Left forelimb (tissue), 1 donor: ENCODE measurements at regions not wholly inside any gene's neighbourhood (a gene's known extent, or its start where the extent isn't known, plus 50 kb on each side); places are given as distances from the start of the nearest gene placed in this dataset.
A peak's percentile ranks its signal among the peaks of the same experiment; 100 is the strongest.
"Not testable (repeated sequence)": the region's sequence is repeated elsewhere in the genome, so short reads cannot be mapped to it uniquely, and the experiment has no call there.

ENCODE experiments used
- DNase-seq: peaks from one replicate; pipeline ENCODE4 v3.0.0-alpha.2; 2018; ENCODE audit warnings: low spot score

GRCh38 chrX:1103360-1103759, 109.1 kb downstream of the CRLF2 start:
- DNase-seq, result peak; percentile 20

DNA sequence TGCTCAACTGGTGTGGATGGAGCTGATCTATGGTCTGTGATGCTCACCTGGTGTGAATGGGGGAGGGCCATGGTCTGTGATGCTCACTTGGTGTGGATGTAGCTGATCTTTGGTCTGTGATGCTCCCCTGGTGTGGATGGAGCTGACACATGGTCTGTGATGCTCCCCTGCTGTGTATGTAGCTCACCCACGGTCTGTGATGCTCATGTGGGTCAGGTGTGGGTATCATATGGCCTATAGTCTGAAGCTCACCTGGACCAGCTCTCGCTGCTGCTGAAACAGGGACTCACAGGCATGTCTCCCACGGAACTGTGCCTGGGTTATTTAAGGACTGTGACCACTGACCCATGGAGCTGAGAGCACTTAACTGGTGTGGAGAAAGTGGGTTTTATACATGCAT, 109.7 kb downstream of the CRLF2 start:
- DNase-seq, result peak; percentile 34

DNA sequence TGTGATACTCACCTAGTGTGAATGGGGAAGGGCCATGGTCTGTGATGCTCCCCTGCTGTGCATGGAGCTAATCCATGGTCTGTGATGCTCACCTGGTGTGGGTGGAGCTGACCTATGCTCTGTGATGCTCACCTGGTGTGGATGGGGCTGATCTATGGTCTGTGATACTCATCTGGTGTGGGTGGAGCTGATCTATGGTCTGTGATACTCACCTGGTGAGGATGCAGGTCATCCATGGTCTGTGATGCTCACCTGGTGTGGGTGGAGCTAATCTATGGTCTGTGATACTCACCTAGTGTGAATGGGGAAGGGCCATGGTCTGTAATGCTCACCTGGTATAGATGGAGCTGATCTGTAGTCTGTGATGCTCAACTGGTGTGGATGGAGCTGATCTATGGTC, 110.2 kb downstream of the CRLF2 start:
- peak; percentile 50 for DNase-seq

- DNase-seq, result no peak
These were observed 113.2 kb downstream of the CRLF2 start for GRCh38 chrX:1099146-1099770.

- DNase-seq, result peak; percentile 4
These were observed 115.1 kb downstream of the CRLF2 start for GRCh38 chrX:1097328-1097727.

GRCh38 chrX:1094566-1095333, 117.7 kb downstream of the CRLF2 start:
- no peak for DNase-seq

DNA sequence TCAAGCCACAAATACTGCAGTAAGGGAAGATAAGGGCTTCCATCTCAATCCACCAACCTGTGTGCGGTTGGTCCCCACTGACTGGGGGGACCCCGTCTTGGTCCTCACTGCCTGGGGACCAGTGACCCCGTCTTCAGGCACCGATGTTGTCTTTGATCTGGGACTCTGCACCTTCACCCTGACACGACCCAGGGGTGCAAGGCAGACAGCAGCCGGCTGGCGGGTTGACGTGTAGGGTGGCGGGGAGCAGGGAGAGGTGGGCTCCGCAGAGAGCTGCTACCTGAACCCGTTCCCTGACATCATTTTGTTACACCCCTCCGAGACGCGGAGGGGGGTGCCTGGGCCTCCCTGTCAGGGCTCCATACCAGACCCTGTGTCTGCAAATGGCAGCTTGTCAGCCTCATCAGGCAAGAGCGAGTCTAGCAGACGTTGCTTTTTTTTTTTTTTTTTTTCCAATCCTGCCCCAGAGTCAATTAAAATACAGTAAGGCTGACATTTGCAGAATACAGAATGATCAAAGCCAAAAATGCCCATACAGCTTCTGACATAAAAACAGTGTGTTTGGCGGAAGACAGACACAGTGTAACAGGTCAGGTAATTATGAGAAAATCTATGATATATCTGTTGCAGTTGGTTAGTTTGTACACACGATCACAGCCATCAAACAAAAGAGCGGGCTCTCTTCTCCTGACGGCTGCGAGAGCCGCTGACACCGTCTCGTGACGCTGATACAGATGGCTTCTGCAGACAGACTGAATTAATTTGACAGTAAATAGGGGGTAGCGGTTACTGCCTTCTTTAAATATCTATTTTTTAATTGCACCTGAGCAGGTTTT, 118.6 kb downstream of the CRLF2 start:
- no peak for DNase-seq

GRCh38 chrX:1093121-1093520, 119.3 kb downstream of the CRLF2 start:
- no peak for DNase-seq

GRCh38 chrX:1086444-1087409, 125.7 kb downstream of the CRLF2 start:
- no peak for DNase-seq

- DNase-seq, result not testable (repeated sequence)
These were observed 126.6 kb downstream of the CRLF2 start for GRCh38 chrX:1085871-1086270.

DNA sequence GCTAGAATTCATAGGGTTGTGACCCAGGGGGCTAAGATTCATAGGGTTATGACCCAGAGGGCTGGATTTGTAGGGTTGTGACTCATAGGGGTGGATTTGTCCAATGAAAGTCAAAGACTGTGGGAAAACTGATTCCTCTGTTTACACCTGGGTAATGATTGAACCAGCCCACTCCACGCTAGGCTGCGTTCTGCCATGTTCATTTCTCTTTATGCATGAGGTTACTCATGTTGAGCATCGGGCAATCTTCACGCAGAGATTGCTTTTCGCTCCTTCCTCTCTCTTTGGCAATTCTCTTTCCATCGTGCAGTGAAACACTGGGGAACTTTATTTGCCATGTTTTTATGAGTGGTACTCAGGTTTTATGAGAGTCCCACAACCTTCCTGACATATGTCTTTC, 127.8 kb downstream of the CRLF2 start:
- no peak for DNase-seq

DNA sequence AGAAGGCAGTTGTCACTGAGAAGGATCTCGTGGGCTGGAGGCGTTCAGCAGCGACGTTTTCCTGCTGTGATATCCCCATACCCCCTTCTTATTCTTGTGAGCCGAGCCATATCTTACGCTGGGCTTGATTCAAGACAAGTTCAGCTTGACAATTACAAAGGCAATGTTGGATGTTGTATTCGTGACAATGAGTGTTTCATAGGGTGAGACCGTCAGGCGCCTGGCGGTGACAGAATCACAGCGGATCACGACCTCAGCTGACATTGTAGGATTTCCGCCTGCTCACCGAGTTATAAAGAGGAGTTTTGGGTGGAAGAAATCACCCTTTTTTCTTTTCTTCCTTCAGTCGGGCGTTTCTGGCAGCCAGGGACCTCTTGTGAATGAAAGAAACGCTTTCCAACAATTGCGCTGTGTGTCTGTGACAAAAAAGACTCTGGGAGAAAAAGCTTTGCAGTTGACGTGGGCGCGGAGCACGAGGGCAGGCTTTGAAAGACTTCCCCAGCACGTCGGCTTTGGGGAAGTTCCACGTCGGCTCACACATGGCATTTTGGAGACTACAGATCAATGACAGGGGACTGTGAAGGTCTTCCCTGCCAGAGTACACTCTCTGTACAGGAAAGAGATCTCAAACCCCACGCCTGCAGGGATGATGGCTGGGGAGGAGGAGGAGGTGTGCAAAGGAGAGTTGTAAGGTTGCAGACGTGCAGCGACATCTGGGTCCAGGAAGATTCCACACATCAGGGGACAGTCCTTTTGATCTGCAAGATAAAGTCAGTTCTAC, 135.4 kb downstream of the CRLF2 start:
- no peak for DNase-seq

DNA sequence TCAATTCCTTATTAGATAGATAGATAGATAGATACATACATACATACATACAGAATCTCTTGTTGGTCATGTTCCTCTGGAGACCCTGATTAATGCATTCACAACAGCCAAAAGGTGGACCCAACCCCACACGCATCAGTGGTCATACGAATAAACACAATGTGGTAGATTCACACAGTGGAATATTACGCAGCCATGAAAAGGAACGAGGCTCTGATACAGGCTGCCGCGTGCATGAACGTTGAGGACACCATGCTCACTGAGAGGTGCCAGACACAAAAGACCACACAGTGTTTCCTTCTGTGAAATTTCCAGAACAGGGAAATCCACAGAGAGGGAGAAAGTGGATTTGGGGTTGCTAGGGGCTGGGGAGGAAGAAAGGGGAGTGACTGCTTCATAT, 136.7 kb downstream of the CRLF2 start:
- DNase-seq, result no peak

DNA sequence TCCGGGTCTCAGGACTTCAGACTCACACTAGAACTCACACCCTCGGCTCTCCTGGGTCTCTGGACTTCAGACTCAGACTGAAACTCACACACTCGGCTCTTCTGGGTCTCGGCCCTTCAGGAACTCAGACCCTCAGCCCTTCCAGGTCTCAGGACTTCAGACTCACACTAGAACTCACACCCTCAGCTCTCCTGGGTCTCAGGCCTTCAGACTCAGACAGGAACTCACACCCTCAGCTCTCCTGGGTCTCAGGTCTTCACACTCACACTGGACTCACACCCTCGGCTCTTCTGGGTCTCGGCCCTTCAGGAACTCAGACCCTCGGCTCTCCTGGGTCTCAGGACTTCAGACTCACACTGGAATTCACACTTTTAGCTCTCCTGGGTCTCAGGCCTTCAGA, 137.3 kb downstream of the CRLF2 start:
- DNase-seq, result no peak

DNA sequence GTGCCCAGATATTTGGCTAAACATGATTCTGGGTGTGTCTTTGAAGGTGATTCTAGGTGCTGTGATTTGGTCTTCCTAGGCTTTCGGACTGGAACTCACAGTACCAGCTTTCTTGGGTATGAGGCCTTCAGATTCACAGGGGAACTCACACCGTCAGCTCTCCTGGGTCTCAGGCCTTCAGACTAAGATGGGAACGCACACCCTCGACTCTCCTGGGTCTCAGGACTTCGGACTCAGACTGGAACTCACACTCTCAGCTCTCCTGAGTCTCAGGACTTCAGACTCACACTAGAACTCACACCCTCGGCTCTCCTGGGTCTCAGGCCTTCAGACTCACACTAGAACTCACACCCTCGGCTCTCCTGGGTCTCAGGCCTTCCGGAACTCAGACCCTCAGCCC, 137.7 kb downstream of the CRLF2 start:
- no peak for DNase-seq

DNA sequence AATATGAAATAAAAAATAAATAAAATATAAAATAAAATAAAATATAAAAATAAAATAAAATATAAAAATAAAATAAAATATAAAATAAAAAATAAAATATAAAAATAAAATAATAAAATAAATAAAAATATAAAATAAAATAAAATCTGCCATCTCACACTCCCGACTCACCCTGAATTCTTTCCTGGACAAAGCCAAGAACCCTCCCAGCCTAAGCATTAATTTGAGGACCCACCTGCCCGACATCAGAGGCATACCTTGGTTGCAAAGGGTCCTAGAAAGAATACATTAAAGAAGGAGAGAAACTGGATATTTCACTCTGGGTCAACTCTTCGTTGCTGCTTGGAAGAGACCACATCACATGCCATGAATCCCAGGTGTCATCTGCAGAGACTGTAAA, 138.3 kb downstream of the CRLF2 start:
- DNase-seq, result no peak

DNA sequence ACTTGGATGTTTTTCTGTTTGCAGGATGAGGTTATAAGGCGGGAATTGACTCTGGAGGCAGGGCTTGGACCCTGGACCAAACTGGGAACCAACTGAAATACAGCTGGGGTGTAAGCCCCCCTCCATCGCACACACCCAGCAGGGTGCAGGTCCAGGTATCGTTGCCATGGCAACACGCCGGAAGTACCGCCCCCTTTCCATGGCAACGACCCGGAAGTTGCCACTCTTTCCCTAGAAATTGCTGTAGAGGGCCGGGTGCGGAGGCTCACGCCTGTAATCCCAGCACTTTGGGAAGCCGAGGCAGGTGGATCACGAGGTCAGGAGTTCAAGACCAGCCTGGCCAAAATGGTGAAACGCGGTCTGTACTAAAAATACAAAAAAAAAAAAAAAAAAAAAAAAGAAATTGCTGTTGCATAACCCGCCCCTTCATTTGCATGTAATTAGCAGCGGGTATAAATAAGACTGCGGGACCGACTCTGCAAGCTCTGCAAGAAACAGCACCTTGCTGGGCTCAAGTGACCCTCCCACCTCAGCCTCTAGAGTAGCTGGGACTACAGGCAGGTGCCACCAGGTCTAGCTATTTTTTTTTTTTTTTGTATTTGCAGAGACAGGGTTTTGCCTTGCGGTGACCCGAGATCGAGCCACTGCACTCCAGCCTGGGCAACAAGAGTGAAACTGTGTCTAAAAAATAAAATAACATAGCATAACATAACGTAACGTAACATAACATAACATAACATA, 139.6 kb downstream of the CRLF2 start:
- no peak for DNase-seq

DNA sequence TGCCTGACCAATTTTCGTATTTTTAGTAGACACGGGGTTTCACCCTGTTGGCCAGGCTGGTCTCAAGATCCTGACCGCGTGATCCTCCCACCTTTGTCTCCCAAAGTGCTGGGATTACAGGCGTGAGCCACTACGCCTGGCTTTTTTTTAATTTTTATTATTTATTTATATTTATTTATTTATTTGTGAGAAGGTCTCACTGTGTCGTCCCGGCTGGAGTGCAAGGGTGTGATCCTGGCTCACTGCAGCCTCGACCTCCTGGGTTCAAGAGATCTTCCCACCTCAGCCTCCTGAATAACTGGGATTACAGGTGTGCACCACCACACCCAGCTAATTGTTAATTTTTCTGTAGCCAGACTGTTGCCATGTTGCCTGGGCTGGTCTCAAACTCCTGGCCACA, 141.1 kb downstream of the CRLF2 start:
- no peak for DNase-seq

DNA sequence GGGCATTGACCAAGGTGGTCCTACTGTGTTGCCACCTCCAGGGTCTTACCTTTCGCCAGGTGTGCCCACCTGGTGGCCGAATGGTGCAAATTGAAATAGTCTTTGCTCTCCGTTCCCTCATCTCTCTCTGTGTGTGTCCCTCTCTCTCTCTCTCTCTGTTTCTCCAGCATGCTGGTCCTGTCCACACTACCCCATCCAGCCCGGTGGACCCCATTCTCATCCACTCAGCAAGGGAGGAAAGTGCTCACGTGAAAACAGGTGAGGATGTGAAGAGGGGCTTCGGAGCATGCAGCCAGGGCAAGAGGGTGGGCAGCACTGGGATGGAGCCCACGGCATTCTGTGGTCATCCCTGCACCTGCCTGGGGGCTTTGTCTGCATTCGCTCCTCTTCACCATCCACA, 150.1 kb downstream of the CRLF2 start:
- no peak for DNase-seq

- DNase-seq, result no peak
These were observed 151.9 kb downstream of the CRLF2 start for GRCh38 chrX:1060562-1060960.
